Hindlimb muscle (tissue), 1 donor: ENCODE measurements at regions not wholly inside any gene's neighbourhood (a gene's known extent, or its start where the extent isn't known, plus 50 kb on each side); places are given as distances from the start of the nearest gene placed in this dataset.

ENCODE experiments used
- DNase-seq: peaks from one replicate; pipeline ENCODE4 v3.0.0-alpha.2; 2013

GRCh38 chr1:87884581-87884980, 555.9 kb downstream of the LMO4 start:
- DNase-seq: no peak

DNA sequence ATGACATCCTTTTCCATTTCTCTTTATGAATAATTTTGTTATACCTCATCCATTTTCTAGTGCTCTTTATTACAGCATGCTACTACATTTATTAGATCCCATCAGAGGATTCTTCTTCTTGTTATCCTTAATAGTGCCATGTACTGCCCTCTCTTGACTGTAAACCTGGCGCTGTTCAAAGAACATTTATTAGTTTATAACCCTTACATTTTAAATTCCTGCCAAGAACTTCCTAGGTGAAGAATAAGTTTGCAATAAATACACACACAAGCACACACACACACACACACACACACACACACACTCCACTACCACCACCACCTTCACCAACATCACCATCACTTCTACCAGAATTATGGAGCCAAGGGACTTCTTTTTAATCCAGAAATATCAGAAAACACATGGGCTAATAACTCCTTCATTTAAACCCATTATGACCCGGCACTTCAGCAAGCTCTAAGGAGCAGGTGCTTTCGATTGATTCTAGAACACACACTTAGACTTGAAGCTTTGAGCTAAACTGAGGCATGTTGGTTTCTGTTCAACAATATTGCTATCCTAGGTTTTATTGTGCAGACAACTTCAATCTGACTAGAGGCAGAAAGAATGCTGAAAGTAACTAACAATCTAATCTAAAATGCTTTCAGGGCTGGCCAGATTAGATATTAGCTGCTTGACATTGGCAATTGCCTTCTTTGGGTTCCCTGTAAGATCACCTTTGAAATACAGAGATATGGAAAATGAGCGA, 556.8 kb downstream of the LMO4 start:
- no peak for DNase-seq

GRCh38 chr1:87887100-87887499, 558.4 kb downstream of the LMO4 start:
- DNase-seq: no peak

DNA sequence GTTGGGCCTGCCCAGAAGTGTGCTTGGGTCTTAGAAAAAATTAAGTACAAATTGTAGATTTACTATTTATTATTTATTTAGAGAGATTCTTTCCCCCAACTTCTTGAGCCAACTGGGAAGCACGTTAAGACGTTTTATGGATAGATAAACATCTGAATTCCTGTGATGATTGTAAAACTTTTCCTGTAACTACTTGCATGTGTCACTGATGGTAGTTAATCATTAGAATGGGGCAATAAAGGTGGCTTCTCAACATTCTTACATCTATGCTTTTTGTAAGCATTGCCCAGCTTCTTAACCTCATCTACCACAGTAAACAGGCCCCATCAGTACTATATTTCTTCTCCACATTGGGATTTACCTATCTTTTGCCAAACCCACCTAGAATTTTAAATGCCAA, 559.8 kb downstream of the LMO4 start:
- DNase-seq: no peak

- DNase-seq: no peak
Observed at GRCh38 chr1:87894062-87894461, 565.4 kb downstream of the LMO4 start.

GRCh38 chr1:87897481-87897880, 568.8 kb downstream of the LMO4 start:
- DNase-seq: no peak

DNA sequence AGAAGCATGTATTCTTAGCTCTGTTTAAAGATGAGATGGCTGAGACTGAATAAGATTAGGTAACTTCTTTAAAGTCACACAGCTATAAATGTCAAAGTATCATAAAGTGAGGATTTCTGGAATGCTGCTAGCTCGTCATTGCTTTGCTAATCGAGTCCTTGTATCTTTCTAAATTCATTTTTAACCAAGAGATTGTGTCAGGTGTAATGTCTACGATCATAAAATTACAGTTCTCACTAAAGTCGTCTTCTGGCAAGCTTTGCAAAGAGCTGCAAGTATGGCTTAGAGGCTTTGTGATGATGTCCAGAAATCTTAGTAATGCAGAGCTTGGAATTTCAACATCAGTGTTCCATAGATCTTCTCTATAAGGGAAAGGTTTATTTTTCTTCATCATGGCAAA, 569.8 kb downstream of the LMO4 start:
- no peak for DNase-seq

DNA sequence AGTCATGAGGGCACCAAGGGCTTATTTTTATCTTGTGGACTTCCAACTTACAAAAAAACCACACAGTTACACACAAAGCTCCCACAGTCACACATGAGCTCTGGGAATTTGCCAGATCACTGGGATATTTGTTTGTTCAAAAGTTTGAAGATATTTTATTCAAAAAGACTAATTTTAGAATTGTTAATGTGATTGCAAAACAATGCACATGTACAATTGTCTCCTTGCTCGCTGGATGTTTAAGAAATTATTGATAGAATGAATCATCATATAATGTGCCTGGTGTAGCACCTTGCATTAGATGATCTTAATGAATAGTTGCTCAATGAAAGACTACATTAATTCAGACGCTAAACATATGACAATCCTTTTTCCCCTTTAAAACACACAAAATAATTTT, 570.3 kb downstream of the LMO4 start:
- no peak for DNase-seq

DNA sequence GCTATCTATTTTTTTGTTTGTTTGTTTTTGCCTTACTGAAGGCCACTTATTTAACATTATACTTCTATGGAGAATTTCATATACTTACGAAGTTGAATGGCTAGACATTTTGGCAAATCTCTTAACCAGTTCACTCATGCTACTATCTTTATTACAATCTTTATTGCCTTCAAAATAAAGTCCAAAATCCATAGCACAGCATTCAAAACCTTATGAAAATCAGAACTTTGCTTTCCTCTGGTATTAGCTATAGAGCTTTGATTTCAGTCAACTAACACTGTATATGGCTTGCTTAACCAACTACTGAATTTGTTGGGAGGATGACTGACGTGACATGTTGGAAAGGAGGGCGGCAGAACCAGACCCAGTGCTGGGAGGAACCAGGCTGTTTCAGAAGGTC, 571.1 kb downstream of the LMO4 start:
- DNase-seq: no peak

GRCh38 chr1:87902830-87903229, 574.1 kb downstream of the LMO4 start:
- DNase-seq: peak; percentile 48

DNA sequence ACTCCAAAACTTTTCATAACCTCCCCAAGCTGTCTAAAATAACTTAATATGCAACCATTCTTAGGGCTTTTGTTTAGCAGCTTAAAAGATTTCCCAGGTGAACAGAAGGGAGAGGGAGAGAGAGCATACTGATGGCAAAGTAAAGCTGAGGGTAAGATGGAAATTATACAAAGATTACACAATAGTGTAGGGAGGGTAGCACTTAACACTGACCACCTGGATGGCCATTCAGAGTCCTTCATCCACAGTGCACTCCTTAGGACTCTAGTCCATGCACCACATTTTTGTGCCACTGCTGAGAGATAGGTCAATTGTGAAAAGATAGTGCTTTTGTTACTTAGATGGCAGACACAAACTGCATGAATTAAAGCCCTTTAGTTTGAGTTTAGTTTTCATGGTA, 574.6 kb downstream of the LMO4 start:
- no peak for DNase-seq

DNA sequence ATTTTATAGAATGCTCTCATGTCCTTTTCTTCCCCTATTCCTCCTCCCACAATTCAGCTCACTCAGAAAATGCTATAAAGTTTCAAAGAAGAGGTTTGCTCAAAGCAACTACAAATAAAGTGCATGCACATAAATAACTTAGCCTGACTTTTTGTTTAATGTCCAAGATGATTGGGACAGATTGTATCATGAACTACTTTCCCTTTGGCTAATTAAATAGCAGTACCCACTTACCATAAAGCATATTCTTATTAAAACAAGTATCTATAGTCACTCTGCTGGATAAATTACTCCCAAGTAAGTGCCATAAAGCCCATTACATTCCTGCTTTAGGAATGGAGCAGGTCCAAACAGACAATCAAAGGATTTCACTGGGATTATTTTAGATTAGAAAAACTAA, 576.0 kb downstream of the LMO4 start:
- DNase-seq: no peak

GRCh38 chr1:87905651-87906050, 577.0 kb downstream of the LMO4 start:
- no peak for DNase-seq

DNA sequence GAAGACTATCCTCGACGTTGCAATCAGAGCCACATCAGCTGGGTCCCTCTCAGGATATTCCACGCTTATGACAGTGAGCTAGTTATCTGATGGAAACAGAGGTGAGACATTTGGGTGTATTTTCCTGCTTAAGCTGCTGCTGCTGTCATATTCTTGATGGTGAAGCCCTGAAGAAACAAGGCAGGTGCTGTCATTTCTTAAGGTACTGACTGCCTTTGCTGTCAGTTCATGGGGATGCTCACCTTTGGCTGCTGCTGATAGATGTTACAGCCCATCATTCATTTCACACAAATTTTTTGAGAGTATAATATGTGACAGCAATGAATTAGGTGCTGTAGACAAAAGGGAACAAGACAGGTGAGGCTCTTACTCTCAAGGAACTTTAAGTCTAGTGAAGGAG, 577.4 kb downstream of the LMO4 start:
- DNase-seq: no peak

- no peak for DNase-seq
Observed at GRCh38 chr1:87913361-87913760, 584.7 kb downstream of the LMO4 start.

GRCh38 chr1:87914396-87914795, 585.7 kb downstream of the LMO4 start:
- DNase-seq: no peak

- DNase-seq: no peak
Observed at GRCh38 chr1:87915771-87916170, 587.1 kb downstream of the LMO4 start.

- DNase-seq: no peak
Observed at GRCh38 chr1:87916965-87917364, 588.3 kb downstream of the LMO4 start.

DNA sequence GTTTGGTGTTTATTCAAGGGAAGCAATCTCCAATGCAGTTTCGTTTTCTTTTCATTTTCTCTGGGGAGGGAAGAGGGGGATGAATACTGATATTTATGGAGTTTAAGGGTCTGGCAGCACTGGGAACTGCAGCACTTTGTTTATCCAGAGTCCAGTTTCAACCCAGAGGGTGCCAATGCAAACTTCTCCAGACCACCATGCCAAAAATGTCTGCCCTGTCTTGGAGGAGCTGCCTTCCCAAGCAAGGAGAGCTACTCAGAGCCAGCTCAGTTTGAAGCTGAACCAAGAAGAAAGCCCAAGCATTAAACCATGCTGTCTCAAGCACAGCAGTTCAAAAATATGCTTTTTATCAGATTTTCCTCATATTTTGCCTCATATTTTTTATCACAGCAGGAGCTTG, 589.7 kb downstream of the LMO4 start:
- DNase-seq: no peak

- no peak for DNase-seq
Observed at GRCh38 chr1:87922885-87923284, 594.2 kb downstream of the LMO4 start.

GRCh38 chr1:87926131-87926830, 597.6 kb downstream of the LMO4 start:
- DNase-seq: no peak

DNA sequence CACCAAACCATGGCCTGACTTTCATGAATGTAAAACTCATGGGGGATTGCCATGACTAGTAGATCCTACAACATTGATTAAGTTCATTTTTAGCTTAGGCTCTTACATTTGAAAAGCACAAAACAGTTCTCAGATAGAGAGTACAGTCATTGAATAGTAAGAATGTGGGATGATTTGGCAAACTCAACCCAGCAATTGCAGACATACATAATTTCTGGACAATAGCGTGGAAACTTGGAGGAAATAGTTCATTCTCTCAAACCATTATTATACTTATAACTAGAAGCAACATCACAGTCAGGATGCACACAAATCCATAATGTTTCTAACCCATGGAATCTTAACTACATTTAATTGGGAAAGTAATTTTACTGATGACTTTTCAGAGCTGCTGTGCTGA, 598.2 kb downstream of the LMO4 start:
- DNase-seq: peak; percentile 51

DNA sequence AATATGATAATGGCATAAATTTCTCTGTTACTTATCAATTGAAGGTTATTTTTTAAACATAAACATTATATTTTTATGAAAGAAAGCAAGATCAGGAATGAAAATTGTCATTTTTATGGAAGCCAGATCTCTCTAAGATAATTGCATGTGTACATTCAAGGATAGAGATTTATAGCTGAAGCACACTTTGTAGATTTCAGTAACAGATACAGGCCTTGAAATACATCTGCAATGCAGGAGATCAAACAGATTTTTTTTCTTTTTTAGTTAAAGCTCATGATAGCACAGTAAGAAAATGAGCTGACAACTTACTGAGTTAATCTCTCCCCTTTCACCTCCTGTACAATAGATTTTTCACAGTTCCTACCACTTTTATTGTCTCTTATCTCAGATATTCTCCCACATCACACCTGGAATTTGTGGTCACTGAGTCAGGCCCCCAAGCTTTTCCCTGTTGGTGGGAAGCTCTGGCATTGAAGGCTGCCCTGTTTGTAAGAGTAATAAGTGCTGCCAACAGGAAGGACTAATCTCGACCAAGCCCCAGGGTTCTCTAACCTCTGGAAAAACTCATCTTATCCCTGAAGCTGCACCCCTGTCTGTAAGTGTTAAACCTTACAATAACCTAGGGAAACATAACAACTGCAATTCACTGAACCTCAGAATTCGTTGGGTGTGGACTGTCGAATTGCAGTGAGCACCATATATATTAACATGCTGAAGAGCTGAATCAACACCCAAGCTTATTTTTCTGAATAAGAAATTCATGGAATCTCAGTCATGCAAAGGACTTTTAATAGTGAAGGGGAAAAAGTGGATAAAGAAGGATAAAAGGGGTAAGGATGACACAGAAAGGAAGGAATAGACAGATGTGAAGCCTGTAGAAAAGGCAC, 599.0 kb downstream of the LMO4 start:
- no peak for DNase-seq
